Hepatocyte (in vitro differentiated cells): ENCODE measurements at regions not wholly inside any gene's neighbourhood (a gene's known extent, or its start where the extent isn't known, plus 50 kb on each side); places are given as distances from the start of the nearest gene placed in this dataset.

Experiments used
- CTCF ChIP-seq: fragments of 200-600 bp; sonication (generic); IDR thresholded peaks from 2 replicates; pipeline ENCODE4 v1.5.1; 2016; ENCODE audit warnings: antibody characterized with exemption, mild to moderate bottlenecking; ENCODE audit not compliant: poor library complexity
- EZH2 ChIP-seq: fragments of 200-600 bp; sonication (generic); IDR thresholded peaks from 2 replicates; pipeline ENCODE4 v1.6.1; 2016; ENCODE audit warnings: antibody characterized with exemption, mild to moderate bottlenecking, borderline replicate concordance
- EZH2phosphoT487 ChIP-seq: fragments of 200-600 bp; sonication (generic); IDR thresholded peaks from one replicate; pipeline ENCODE4 v1.6.1; 2018; ENCODE audit warnings: antibody characterized with exemption, mild to moderate bottlenecking, low read depth, moderate library complexity; ENCODE audit not compliant: unreplicated experiment, severe bottlenecking

- TF ChIP-seq CTCF (no peak), EZH2phosphoT487 (no peak), EZH2 (no peak)
These were observed 73.9 kb downstream of the KCTD12 start for GRCh38 chr13:76812206-76812897.
